CD4-positive, alpha-beta T cell treated with Interleukin-15 for 1 hour (primary cell): ENCODE measurements at regions not wholly inside any gene's neighbourhood (a gene's known extent, or its start where the extent isn't known, plus 50 kb on each side); places are given as distances from the start of the nearest gene placed in this dataset.
"Not testable (repeated sequence)": the region's sequence is repeated elsewhere in the genome, so short reads cannot be mapped to it uniquely, and the experiment has no call there.

Source experiments
- DNase-seq: peaks from one replicate; pipeline ENCODE4 v3.0.0-alpha.2; 2020

DNA sequence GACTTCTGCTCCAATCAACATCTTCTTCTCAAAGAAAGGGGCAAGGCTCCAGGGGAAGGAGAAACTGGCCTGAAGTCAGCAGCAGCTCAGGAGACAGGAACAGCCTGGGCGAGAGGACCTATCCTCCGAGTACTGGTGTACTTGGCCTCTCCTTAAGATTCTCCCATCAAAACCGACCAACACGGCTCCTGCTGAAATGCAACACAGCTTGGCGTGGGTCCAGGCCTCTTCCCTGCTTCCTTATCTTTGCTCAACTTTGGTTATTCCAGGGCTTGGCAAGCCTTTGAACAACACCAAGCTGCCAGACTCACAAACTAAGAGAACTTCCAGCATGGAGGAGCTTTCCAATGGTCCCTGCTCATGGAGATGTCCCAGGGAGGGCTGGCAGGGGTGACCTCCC is 377.4 kb downstream of the BCL11B start:
- no peak for DNase-seq

DNA sequence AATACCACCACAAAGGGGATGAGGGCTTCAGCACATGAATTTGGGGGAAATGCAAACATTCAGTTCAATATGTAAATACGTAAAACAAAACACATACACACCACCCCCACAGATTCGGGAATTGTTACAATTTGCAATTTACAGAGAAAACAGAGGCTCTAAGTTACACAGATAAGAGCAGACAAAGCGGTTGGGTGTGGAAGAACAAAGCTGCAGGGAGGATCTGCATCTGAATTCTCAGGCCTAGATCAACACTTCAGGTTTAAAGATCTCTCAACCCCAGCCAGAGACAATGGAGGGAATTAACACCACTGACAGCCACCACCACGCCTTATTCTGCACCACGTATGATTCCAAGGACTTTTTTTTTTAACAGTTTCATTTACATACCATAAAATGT is 375.5 kb downstream of the BCL11B start:
- DNase-seq: no peak

GRCh38 chr14:98897605-98898309 is 374.2 kb downstream of the BCL11B start:
- no peak for DNase-seq

GRCh38 chr14:98899441-98899840 is 372.6 kb downstream of the BCL11B start:
- DNase-seq: no peak

- no peak for DNase-seq
Observed at GRCh38 chr14:98900236-98900635, 371.8 kb downstream of the BCL11B start.

DNA sequence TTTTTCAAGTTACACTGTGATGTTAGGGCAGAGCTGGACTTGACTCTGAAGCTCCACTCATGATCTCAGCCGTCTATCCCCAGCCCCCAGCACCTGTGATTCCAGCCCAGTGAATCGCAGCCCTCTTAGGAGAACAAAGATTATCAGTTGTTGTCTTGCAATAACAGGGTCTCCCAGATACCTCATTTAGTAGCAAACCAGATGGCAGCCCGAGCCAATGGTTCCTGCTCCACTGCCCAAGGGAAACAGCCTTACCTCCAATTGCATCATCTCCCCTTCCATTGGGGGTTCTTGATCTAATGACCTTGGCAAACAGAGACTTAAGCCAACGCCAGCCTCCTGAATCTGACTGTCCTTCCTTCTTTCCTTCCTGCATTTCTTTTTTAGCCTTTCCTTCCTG is 371.2 kb downstream of the BCL11B start:
- DNase-seq: no peak

- DNase-seq: no peak
Observed at GRCh38 chr14:98901511-98902205, 370.3 kb downstream of the BCL11B start.

- no peak for DNase-seq
Observed at GRCh38 chr14:98903371-98903770, 368.6 kb downstream of the BCL11B start.

DNA sequence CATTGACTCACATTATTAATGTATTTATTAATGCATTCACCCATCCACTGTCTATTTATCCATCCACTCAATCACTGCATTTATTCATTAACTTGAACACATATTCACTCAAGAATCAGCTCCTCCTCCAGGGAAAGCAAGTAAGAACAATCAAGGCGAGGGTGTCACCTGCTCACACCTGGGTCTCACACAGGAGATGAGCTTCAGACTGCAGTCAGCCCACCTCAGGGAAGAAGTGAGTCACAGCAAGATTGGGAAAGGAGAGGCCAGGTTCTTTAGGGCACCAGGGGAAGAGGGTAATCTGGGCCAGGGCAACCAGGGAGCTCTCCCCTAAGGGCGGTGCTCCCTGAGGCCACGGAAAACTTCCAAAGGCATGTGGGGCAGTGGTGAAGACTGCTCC is 367.3 kb downstream of the BCL11B start:
- no peak for DNase-seq

DNA sequence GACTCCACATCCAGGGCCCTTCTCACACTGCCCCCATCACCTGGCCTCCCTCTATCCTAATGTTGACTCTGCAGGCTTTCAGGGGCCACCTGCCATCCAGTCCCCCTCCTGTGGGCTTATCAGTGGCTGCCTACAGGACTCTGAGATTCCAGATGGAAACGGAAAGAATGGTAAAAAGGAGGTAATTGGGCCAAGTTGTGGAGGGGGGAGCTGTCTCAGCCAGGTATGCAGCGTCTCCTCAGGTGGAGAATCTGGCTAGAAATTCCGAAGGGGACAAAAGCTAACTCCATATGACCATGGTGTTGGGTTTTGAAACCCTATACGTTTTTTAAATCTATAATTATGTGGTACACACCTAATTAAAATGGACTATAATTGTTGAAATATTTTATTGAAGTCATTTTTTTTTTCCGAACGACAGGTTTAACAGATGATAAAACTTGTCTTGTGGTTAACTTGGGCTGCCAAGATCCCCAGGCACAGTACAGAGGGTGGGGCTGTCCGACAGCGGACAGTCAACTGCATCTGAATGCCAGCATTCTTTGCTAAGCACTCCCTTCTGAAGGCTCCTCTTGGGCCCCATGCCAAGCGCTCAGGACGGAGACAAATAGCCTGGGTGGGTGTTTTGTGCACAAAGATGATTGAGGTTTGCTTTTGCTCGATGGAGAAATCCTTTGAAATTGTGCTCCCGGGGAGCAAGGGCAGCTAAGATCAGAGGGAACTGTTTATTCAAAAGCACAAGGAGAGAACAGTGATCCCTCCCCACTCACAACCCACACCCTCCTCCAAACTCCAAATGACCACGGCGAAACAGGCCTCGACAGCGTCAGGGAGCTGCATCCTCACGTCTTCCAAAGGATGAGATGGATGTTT is 365.6 kb downstream of the BCL11B start:
- no peak for DNase-seq

DNA sequence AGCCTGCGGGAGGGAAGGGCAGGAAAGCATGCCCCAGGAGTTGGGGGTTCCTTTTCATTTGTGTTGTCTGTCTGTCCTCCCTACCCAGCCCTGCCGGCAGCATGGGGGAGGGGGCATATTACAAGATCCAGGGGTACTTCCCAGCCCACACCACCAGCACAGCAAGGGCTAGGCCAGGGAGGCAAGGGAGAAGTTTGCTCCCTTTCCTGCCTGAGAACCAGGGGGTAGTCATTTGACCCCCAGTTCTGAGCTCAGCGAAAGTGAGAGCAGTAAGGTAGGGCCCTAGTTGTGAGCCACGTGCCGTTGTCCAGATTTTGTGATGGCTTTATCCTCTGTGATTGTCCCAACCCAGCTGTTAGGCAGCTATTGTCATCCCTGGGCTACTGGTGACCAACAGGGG is 364.7 kb downstream of the BCL11B start:
- DNase-seq: no peak

DNA sequence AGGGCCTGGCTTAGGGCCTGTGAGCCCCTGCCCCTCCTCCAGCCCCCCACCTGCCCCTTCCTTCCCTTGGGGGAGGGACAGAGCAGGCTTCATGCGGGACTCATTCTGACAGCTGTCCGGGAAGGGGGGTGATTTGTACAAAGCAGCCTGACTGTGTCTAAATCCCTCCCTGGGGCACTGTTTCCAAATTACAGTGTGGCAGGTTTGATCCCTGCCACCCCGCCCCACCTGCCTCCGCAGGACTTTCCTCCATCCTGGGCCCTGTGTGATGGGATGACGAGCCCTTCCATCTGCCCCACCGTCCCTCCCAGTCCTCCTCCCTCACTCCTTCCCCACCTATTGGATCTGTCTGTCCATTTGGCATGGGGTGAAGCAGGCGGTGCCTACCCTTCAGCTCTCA is 363.9 kb downstream of the BCL11B start:
- no peak for DNase-seq

- DNase-seq: no peak
Observed at GRCh38 chr14:98909251-98909944, 362.6 kb downstream of the BCL11B start.

DNA sequence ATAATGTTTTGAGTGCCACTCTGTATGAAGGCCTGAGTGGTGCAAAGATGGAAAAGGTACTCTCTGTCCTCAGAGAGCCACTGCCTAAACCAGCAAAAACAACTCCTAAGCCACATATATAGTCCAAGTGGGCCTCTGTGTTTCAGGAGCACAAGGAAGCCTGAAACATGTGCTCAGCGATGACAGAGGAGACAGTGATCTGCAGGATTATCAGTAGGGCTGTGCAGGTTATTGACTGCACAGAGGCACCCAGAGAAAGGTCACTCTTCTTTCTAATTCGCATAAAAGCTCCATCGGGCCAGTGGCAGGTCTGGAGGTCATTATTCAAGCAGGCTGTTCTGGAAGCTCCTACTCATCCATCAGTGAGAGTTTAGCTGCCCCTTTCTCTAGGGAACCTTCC is 361.9 kb downstream of the BCL11B start:
- no peak for DNase-seq

DNA sequence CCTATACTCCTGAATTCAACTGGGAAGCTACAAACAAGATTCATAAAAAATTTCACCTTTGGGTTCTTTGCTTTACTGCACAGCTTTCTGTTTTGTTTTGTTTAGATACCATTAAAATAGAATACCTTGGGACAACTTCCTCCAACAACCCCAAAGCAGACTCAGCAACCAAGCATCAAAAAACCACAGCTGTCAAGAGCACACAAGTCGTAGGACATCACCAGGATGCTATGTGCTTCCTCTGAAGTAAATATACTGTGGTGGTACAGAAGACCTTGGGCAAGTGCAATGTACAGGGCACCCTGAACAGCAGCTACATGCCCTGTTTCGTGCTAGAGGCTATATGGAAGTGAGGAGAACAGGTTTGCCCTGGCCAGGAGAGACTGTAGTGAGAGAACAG is 359.3 kb downstream of the BCL11B start:
- no peak for DNase-seq

- DNase-seq: no peak
Observed at GRCh38 chr14:98913967-98914650, 357.9 kb downstream of the BCL11B start.

DNA sequence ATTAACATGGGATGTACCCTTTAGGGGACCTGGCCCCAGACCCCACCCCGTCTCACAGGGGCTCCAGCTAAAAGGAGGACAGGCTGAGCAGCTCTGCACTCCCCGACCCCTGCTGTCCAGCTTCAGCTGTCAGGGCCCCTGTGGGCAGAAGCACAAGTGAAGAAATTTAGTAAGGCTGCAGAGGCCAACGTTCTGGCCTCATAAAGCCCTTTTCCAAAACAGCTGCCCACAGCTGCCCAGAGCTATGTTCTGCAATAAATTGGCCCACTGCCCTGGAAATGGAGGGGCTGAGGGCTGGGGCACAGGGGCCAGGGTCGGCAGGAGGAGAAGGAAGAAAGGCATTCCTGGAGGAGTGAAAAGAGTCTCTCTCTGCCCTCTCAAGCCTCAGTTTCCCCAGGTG is 357.1 kb downstream of the BCL11B start:
- DNase-seq: no peak

- DNase-seq: no peak
Observed at GRCh38 chr14:98915625-98916024, 356.4 kb downstream of the BCL11B start.

GRCh38 chr14:98916036-98916435 is 356.0 kb downstream of the BCL11B start:
- DNase-seq: no peak

- DNase-seq: no peak
Observed at GRCh38 chr14:98916476-98916875, 355.5 kb downstream of the BCL11B start.

GRCh38 chr14:98919434-98919833 is 352.6 kb downstream of the BCL11B start:
- DNase-seq: no peak

DNA sequence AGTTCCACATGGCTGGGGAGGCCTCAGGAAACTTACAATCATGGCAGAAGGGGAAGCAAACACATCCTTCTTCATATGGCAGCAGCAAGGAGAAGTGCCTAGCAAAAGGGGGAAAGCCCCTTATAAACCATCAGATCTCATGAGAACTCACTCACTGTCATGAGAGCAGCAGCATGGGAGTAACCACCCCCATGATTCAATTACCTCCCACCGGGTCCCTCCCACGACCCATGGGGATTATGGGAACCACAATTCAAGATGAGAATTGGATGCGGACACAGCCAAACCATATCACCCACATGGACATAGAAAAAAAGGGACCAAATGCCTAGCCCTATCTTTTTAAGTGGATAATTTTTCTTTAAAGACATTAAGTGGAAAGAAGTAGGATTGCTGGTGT is 350.7 kb downstream of the BCL11B start:
- not testable (repeated sequence) for DNase-seq

- no peak for DNase-seq
Observed at GRCh38 chr14:98923596-98923995, 348.4 kb downstream of the BCL11B start.
